SK-N-SH (cell line): ENCODE measurements at regions not wholly inside any gene's neighbourhood (a gene's known extent, or its start where the extent isn't known, plus 50 kb on each side); places are given as distances from the start of the nearest gene placed in this dataset.

Experiments used
- CTCF ChIA-PET: fragments of 300-600, 350-600 bp; formaldehyde crosslinking; extraction: SDS; loops from one replicate; lab custom pipeline; 2021; lab: Yijun Ruan, JAX
- POLR2A ChIA-PET: fragments of 350-600 bp; sonication (Branson Sonifier 250); formaldehyde crosslinking; extraction: SDS; loops from one replicate; lab custom pipeline; 2020; ENCODE audit warnings: antibody characterized with exemption, inconsistent platforms; lab: Yijun Ruan, JAX
- DNase-seq: peaks from one replicate; pipeline ENCODE4 v3.0.0; 2012
- H2AFZ ChIP-seq: fragments of 200-600 bp; sonication (generic); 2 replicates; pipeline ENCODE4 v1.8.1; 2016; ENCODE audit warnings: antibody characterized with exemption, mild to moderate bottlenecking, low read depth
- H3F3A ChIP-seq: fragments of 200-600 bp; sonication (generic); replicated peaks from 2 replicates; pipeline ENCODE3; 2016; ENCODE audit warnings: antibody characterized with exemption, mild to moderate bottlenecking; ENCODE audit not compliant: insufficient read depth
- H3K27ac ChIP-seq, 2 experiments: fragments of 200-500 bp in 1 of 2; fragments of 200-600 bp in 1 of 2; sonication (Bioruptor generic) in 1 of 2; sonication (generic), shearing (Covaris generic) in 1 of 2; 2 replicates each; pipeline versions ENCODE4 v1.5.1 to v1.6.1; 2014 to 2016; ENCODE audit warnings: low read depth in 2 of 2, inconsistent platforms in 1 of 2, low read length in 1 of 2, mild to moderate bottlenecking in 1 of 2, mixed read lengths in 1 of 2
- H3K27me3 ChIP-seq: fragments of 200-600 bp; sonication (generic), shearing (Covaris generic); 2 replicates; pipeline ENCODE4 v1.6.1; 2016; ENCODE audit warnings: mixed run types; ENCODE audit not compliant: insufficient read depth
- H3K36me3 ChIP-seq, 2 experiments: fragments of 200-500 bp in 1 of 2; fragments of 200-600 bp in 1 of 2; sonication (Bioruptor generic) in 1 of 2; sonication (generic) in 1 of 2; replicated peaks in 1 of 2; 2 replicates each; pipeline versions ENCODE3 to v1.5.1; 2014 to 2016; ENCODE audit warnings: low read length in 1 of 2, mild to moderate bottlenecking in 1 of 2; ENCODE audit not compliant: insufficient read depth in 2 of 2, control insufficient read depth in 1 of 2
- H3K4me1 ChIP-seq, 2 experiments: fragments of 200-500 bp in 1 of 2; fragments of 200-600 bp in 1 of 2; sonication (Bioruptor generic) in 1 of 2; sonication (generic), shearing (Covaris generic) in 1 of 2; 2 replicates each; pipeline versions ENCODE4 v1.5.1 to v1.6.1; 2014 to 2016; ENCODE audit warnings: low read depth in 1 of 2, low read length in 1 of 2, mixed run types in 1 of 2; ENCODE audit not compliant: insufficient read depth in 2 of 2, control insufficient read depth in 1 of 2
- H3K4me2 ChIP-seq: fragments of 200-600 bp; sonication (generic), shearing (Covaris generic); 2 replicates; pipeline ENCODE4 v1.6.1; 2017; ENCODE audit warnings: mixed run types
- H3K4me3 ChIP-seq, 2 experiments: fragments of 200-500 bp in 1 of 2; fragments of 200-600 bp in 1 of 2; sonication (Bioruptor generic) in 1 of 2; sonication (generic), shearing (Covaris generic) in 1 of 2; 2 replicates each; pipeline versions ENCODE4 v1.5.1 to v1.8.1; 2014 to 2016; ENCODE audit warnings: low read depth in 2 of 2, inconsistent platforms in 1 of 2, low read length in 1 of 2, mild to moderate bottlenecking in 1 of 2, mixed read lengths in 1 of 2, moderate library complexity in 1 of 2
- H3K79me2 ChIP-seq: fragments of 200-600 bp; sonication (generic); 2 replicates; pipeline ENCODE4 v1.8.1; 2017; ENCODE audit warnings: mild to moderate bottlenecking; ENCODE audit not compliant: insufficient read depth
- H3K9ac ChIP-seq: fragments of 200-600 bp; sonication (generic); 2 replicates; pipeline ENCODE4 v1.6.1; 2017; ENCODE audit warnings: mixed run types
- H3K9me2 ChIP-seq: fragments of 200-600 bp; sonication (generic); 2 replicates; pipeline ENCODE4 v1.6.1; 2017; ENCODE audit warnings: mixed run types
- H3K9me3 ChIP-seq: fragments of 200-600 bp; sonication (generic); 2 replicates; pipeline ENCODE4 v1.6.1; 2017; ENCODE audit warnings: mixed run types, mild to moderate bottlenecking, moderate library complexity
- H4K20me1 ChIP-seq: fragments of 200-600 bp; sonication (generic); 2 replicates; pipeline ENCODE4 v1.6.1; 2017; ENCODE audit warnings: mild to moderate bottlenecking, mixed run types; ENCODE audit not compliant: insufficient read depth
- ELF1 ChIP-seq: IDR thresholded peaks from 2 replicates; pipeline ENCODE4 v1.4.0; 2012
- EZH2phosphoT487 ChIP-seq: fragments of 200-600 bp; sonication (generic); IDR thresholded peaks from 2 replicates; pipeline ENCODE4 v1.6.1; 2017; ENCODE audit warnings: low read depth, mixed run types, mild to moderate bottlenecking, antibody characterized with exemption, moderate library complexity, borderline replicate concordance
- FOSL2 ChIP-seq: IDR thresholded peaks from 2 replicates; pipeline ENCODE4 v1.4.0; 2012; ENCODE audit warnings: low read depth, mild to moderate bottlenecking, moderate library complexity, borderline replicate concordance
- FOXJ3 ChIP-seq: sonication (generic); formaldehyde crosslinking; IDR thresholded peaks from 2 replicates; pipeline ENCODE4 v1.5.1; 2020; ENCODE audit warnings: mild to moderate bottlenecking, missing genetic modification reagents
- FOXM1 ChIP-seq: IDR thresholded peaks from 2 replicates; pipeline ENCODE4 v1.4.0; 2012; ENCODE audit warnings: low read depth, mild to moderate bottlenecking
- GABPA ChIP-seq: IDR thresholded peaks from 2 replicates; pipeline ENCODE4 v1.4.0; 2012; ENCODE audit warnings: low read depth, mild to moderate bottlenecking
- GATA2 ChIP-seq: sonication (generic); formaldehyde crosslinking; IDR thresholded peaks from 2 replicates; pipeline ENCODE4 v1.5.0; 2020; ENCODE audit warnings: mild to moderate bottlenecking, missing genetic modification reagents
- NFIC ChIP-seq: IDR thresholded peaks from 2 replicates; pipeline ENCODE4 v1.4.0; 2012; ENCODE audit warnings: borderline replicate concordance
- POLR2AphosphoS5 ChIP-seq: IDR thresholded peaks from 2 replicates; pipeline ENCODE4 v1.6.1; 2012; ENCODE audit warnings: low read depth, low read length
- RAD21 ChIP-seq: IDR thresholded peaks from 2 replicates; pipeline ENCODE4 v1.6.1; 2012; ENCODE audit warnings: mild to moderate bottlenecking, low read length
- RCOR1 ChIP-seq: fragments of 150-350 bp; IDR thresholded peaks from 2 replicates; pipeline ENCODE4 v1.6.1; 2017; ENCODE audit warnings: antibody characterized with exemption, low read length
- TAF1 ChIP-seq: IDR thresholded peaks from 2 replicates; pipeline ENCODE4 v1.6.1; 2012; ENCODE audit warnings: low read depth, mild to moderate bottlenecking, low read length, moderate library complexity, borderline replicate concordance
- WGBS: methylation state at CpG from one replicate; pipeline ENCODE4 v1.1.6; 2017; ENCODE audit warnings: low lambda C conversion rate; 5-methylcytosine and 5-hydroxymethylcytosine counted together
- TF ChIP-seq, protein P1 (sequence below): IDR thresholded peaks from 2 replicates; pipeline ENCODE4 v1.4.0; 2012; ENCODE audit warnings: low read depth, borderline replicate concordance
- TF ChIP-seq, protein P2 (sequence below): IDR thresholded peaks from 2 replicates; pipeline ENCODE4 v1.4.0; 2012; ENCODE audit warnings: low read depth
- TF ChIP-seq, protein P3 (sequence below): fragments of 150-350 bp; IDR thresholded peaks from 2 replicates; pipeline ENCODE4 v1.6.1; 2016; ENCODE audit warnings: mild to moderate bottlenecking, low read depth, low read length
- TF ChIP-seq, protein P4 (sequence below): IDR thresholded peaks from 2 replicates; pipeline ENCODE4 v1.6.1; 2012; ENCODE audit warnings: mild to moderate bottlenecking, low read depth, low read length, moderate library complexity

DNA sequence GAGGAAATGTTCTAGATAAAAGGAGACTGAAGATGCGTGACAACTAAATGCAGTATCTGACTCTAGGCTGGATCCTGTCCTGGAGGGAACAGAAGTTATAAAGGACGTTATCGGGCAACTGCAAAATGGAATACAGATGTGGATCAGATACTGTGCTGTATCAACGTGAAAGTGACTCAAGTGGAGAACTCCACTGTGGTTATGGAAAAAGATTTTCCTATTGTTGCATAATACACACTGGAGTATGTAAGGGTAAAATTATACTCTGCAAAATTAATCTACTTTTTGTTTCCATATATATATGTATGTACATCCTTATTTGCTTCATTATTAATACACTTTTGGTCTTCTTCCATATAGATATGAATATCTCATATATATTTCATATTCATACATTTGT is 654.0 kb downstream of the QKI start:
- Histone ChIP-seq H3K4me3 (no peak overlapping the region), H4K20me1 (no peaks in the 10 kb centered on the region), H2AFZ (no peak overlapping the region), H3K9me2 (no peaks in the 10 kb centered on the region), H3K27ac (no peak overlapping the region), H3K36me3 (no peaks in the 10 kb centered on the region), H3K27me3 (no peaks in the 10 kb centered on the region), H3K9ac (no peak overlapping the region), H3F3A (no peaks in the 10 kb centered on the region), H3K4me2 (no peak overlapping the region), H3K4me1 (no peaks in the 10 kb centered on the region; a peak in 2 of 4 replicates), H3K79me2 (no peaks in the 10 kb centered on the region), H3K9me3 (peaks cover 6% of the 10 kb centered on the region; the same call in 1 of the 2 replicates)
- WGBS, result 40% methylated on average over 4 of the region's 4 CpGs
- TF ChIP-seq POLR2AphosphoS5 (no peak), RAD21 (no peak), GABPA (no peak), FOXM1 (no peak), NFIC (no peak), FOSL2 (no peak), EZH2phosphoT487 (no peak), ELF1 (no peak), TAF1 (no peak), RCOR1 (no peak), GATA2 (no peak), FOXJ3 (CRISPR knock-in tag) (no peak)
- TF ChIP-seq, protein P1, sequence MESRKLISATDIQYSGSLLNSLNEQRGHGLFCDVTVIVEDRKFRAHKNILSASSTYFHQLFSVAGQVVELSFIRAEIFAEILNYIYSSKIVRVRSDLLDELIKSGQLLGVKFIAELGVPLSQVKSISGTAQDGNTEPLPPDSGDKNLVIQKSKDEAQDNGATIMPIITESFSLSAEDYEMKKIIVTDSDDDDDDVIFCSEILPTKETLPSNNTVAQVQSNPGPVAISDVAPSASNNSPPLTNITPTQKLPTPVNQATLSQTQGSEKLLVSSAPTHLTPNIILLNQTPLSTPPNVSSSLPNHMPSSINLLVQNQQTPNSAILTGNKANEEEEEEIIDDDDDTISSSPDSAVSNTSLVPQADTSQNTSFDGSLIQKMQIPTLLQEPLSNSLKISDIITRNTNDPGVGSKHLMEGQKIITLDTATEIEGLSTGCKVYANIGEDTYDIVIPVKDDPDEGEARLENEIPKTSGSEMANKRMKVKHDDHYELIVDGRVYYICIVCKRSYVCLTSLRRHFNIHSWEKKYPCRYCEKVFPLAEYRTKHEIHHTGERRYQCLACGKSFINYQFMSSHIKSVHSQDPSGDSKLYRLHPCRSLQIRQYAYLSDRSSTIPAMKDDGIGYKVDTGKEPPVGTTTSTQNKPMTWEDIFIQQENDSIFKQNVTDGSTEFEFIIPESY, result no peak
- TF ChIP-seq, protein P2, sequence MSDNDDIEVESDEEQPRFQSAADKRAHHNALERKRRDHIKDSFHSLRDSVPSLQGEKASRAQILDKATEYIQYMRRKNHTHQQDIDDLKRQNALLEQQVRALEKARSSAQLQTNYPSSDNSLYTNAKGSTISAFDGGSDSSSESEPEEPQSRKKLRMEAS, result no peak
- ChIA-PET POLR2A (no interaction called here), CTCF (no interaction called here)
- DNase-seq, result no peak

DNA sequence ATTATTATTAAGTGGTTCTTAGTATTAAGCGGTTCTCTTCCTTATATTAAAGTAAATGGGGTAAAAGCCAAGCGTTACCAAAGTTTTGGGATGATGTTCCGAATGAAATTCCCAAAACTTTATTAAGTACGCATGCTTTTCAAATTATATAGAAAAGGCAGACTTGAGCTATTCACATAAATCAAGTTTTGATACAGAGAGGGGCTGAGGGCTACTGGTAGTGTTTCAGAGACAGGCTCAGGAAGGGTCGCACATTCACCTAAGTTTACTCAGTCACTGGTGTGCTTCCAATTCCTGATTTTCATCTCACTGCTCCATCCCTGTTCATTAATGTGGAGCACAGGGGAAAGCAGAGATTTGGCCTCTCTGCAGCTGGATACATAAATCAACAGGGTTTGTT is 652.2 kb downstream of the QKI start:
- no peaks in the 10 kb centered on the region for H3F3A ChIP-seq
- H3K9me3 ChIP-seq, result peaks cover 6% of the 10 kb centered on the region; the same call in 1 of the 2 replicates
- no peaks in the 10 kb centered on the region for H3K27me3 ChIP-seq
- H3K9me2 ChIP-seq, result no peaks in the 10 kb centered on the region
- TF ChIP-seq GABPA (no peak), GATA2 (peak; percentile 20; the same call in 1 of the 2 replicates), NFIC (no peak), FOXM1 (no peak)
- TF ChIP-seq, protein P3, sequence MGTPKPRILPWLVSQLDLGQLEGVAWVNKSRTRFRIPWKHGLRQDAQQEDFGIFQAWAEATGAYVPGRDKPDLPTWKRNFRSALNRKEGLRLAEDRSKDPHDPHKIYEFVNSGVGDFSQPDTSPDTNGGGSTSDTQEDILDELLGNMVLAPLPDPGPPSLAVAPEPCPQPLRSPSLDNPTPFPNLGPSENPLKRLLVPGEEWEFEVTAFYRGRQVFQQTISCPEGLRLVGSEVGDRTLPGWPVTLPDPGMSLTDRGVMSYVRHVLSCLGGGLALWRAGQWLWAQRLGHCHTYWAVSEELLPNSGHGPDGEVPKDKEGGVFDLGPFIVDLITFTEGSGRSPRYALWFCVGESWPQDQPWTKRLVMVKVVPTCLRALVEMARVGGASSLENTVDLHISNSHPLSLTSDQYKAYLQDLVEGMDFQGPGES, result no peak
- TF ChIP-seq, protein P4, sequence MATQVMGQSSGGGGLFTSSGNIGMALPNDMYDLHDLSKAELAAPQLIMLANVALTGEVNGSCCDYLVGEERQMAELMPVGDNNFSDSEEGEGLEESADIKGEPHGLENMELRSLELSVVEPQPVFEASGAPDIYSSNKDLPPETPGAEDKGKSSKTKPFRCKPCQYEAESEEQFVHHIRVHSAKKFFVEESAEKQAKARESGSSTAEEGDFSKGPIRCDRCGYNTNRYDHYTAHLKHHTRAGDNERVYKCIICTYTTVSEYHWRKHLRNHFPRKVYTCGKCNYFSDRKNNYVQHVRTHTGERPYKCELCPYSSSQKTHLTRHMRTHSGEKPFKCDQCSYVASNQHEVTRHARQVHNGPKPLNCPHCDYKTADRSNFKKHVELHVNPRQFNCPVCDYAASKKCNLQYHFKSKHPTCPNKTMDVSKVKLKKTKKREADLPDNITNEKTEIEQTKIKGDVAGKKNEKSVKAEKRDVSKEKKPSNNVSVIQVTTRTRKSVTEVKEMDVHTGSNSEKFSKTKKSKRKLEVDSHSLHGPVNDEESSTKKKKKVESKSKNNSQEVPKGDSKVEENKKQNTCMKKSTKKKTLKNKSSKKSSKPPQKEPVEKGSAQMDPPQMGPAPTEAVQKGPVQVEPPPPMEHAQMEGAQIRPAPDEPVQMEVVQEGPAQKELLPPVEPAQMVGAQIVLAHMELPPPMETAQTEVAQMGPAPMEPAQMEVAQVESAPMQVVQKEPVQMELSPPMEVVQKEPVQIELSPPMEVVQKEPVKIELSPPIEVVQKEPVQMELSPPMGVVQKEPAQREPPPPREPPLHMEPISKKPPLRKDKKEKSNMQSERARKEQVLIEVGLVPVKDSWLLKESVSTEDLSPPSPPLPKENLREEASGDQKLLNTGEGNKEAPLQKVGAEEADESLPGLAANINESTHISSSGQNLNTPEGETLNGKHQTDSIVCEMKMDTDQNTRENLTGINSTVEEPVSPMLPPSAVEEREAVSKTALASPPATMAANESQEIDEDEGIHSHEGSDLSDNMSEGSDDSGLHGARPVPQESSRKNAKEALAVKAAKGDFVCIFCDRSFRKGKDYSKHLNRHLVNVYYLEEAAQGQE, result no peak
- no peak overlapping the region for H3K9ac ChIP-seq
- ChIA-PET POLR2A (no interaction called here), CTCF (no interaction called here)
- no peaks in the 10 kb centered on the region for H4K20me1 ChIP-seq
- no peaks in the 10 kb centered on the region for H3K36me3 ChIP-seq
- H3K4me2 ChIP-seq, result no peak overlapping the region
- H3K4me1 ChIP-seq, result no peaks in the 10 kb centered on the region; a peak in 2 of 4 replicates
- H3K79me2 ChIP-seq, result no peaks in the 10 kb centered on the region
- WGBS, result 51% methylated on average over 5 of the region's 5 CpGs
- no peak overlapping the region for H3K4me3 ChIP-seq
- DNase-seq, result no peak
- no peak overlapping the region for H3K27ac ChIP-seq
- no peak overlapping the region for H2AFZ ChIP-seq
